Non-pigmented ciliary epithelial cell (primary cell): ENCODE measurements at regions not wholly inside any gene's neighbourhood (a gene's known extent, or its start where the extent isn't known, plus 50 kb on each side); places are given as distances from the start of the nearest gene placed in this dataset.

ENCODE experiments used
- DNase-seq: peaks from one replicate; pipeline ENCODE4 v3.0.0-alpha.2; 2010; ENCODE audit warnings: low read depth

DNA sequence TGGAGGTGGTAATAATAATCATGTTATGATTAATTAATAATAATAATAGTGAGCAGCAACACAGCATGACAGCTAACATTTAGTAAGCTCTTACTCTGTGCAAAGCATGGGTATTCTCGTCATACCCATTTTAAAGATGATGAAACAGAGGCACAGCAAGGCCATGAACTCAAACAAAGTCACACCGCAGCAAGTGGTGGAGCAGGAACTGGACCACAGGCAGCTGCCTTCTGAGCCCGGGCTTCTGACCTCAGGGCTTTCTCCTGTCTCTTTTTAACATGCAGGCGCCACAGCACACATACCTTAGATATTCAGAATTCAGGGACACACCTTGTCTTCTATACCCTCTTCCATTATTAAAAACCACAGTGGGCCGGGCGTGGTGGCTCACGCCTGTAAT lies 50.7 kb upstream of the SPATA12 start:
- no peak for DNase-seq

DNA sequence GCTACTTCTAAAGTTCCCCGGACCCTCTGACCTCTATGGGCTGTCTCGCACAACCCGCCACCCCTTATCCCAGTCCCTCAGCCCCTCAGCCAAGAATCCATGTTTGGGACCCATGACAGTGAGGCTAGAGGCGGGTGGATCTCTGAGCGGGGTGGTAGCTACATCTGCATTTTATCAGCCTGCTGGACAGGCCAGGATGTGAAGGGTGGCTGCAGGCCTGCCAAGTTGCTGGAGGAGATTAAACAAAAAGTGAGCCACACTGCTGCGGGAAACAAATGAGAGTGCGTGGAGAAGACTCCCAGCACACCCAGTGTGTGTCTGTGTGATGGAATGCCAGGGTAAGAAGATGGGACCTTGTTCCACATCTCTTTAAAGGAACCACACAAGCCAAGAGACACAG lies 51.1 kb upstream of the SPATA12 start:
- no peak for DNase-seq

DNA sequence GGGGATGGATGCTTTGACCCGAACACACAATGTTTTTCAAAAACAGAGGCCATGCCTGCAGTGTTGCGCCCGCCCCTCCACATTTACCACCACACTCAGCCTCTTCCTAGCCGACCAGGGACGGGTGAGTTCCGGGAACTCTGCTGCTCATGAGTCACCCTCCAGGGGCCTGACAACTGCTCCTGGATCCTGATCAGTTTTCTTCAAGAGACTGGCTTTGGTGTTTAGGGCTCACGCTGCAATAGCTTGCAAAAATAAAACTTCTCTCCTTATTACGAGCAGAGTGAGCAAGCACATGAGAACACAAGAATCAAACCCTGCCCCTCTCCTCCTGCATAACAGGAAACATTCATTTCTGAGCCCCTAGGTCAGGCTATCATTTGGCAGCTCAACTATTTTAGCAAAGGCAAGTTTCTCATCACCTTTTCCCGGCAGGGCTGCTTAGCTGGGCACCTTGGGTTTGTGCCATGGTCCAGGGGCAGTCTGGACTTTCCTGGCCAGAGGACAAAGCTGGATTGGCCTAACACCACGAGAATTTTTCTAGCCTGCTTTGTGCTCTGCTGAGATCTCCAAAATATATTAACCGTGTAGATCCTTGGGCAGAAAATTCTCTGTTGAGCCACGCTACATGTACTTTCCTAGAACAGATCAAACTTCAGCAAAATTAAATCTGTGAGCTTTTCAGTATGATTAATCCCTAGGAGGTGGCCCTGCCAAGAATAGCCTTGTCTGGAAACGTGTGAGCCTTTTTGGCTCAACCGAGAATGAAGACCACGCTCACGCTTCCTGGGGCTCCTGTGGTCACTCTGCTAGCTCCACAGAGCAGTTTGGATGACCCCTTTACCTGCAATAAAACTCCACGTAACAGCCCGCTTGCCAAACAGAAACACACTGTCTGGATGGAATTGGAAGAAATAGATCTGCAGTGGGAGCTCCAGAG lies 52.7 kb upstream of the SPATA12 start:
- DNase-seq: peak; percentile 55

DNA sequence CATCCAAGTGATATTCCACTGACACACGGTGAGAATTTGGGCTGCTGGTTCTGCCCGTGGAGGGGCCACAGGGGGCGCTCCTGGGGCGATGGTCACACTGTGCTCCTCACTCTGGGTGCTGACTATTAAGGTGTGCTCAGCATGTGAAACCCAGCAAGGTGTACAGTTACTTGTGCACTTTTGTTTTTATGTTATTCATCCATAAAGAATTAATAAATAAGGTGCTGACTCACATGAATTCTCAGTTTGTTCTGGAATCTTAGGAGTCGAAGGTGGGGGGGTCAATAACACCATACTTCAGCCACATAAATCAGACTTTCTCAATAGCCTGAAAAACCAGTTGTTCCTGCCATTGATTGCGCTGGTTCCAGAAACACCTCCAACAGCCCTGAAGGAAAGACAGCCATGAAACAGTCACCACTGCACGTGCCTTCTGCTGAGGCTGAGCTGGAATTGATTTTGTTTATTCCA lies 53.5 kb upstream of the SPATA12 start:
- no peak for DNase-seq

DNA sequence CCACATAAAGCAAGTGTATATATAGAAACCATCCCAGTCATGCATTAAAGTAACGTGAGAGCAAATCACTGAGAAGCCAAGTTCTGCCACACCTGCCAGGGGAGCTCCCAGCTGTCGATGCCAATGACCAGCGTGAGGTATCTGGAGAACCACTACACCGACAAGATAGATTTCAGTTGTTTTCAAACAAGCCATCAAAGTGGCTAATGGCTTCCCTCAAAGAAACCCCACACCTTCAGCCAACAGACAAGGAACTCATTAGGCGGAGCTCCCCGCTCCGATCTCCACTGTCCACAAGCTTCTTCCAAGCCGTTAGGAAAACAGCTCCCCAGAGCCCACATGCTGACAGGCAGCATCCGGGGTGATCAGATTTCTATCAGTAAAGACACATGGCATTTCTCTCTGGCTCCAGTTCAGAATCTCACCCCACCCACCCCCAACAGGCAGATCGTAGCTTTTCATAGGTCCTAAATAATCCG lies 54.2 kb upstream of the SPATA12 start:
- DNase-seq: no peak

DNA sequence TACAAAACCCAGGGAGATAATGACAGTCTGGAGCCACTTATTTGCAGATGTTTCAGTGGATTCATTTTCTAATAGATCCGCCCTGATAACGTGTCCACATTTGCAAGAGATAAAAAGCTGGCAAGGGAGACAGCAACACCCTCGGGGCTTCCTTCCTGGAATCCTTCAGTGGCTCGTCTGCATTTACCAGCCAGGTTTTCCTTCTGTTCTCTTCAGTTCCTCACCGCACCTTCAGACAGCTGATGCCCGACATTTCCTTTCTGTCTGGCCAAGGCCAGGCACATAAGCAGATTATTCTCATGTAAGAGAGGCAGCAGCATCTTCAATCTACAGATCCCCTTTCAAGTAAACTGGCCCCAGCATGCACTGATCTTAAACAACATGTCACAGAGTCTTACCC lies 56.2 kb upstream of the SPATA12 start:
- no peak for DNase-seq

DNA sequence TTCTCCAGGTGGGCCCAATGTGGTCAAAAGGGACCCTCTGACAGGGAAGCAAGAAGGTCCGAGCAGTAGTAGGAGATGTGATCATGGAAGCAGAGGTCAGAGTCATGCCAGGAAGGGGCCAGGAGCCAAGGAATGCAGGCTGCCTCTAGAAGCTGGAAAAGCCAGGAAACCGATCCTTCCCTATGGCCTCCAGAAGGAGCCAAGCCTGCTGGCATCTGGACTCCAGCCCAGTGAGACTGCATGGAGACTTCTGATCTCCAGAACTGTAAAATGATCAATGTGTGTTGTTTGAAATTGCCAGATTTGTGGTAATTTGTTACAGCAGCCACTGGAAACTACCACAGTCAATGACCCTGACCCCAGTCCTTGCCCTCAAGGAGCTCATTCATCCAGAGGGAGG lies 56.8 kb upstream of the SPATA12 start:
- DNase-seq: no peak

DNA sequence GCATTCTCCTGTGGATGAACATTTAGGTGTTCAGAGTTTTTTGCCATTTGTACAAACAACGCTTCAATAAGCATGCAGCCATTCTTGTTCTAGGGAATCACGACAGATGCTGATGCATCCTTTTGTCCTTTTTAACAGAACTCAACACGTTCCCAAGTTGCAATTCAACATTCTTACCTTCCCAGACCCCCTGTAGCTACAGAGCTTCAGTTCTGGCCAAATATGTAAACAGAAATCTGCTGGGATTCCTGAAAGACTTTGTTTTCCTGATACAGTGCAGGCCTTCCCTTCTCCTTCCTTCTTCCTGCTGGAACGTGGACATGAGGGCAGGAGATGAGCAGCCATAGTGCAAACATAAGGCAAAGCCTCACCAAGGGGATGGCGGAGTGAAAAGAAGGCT lies 59.1 kb upstream of the SPATA12 start:
- DNase-seq: no peak

DNA sequence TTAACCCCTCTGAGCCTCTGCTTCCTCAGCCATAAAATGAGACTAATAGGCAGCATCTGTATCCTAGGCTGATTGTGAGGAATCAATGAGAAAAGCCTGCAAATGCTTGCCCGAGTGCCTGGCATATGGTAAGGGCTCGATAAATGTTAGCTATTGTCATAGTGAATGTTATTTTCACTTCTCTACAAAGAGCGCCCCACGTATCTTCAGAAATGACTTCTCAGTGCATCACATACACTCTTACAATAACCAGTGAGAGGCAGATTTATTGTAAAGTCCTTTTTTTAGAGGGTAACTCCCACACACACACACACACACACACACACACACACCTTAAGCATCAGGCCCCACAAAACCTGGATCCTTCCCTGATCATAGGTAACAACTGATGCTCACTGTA lies 60.5 kb upstream of the SPATA12 start:
- no peak for DNase-seq

DNA sequence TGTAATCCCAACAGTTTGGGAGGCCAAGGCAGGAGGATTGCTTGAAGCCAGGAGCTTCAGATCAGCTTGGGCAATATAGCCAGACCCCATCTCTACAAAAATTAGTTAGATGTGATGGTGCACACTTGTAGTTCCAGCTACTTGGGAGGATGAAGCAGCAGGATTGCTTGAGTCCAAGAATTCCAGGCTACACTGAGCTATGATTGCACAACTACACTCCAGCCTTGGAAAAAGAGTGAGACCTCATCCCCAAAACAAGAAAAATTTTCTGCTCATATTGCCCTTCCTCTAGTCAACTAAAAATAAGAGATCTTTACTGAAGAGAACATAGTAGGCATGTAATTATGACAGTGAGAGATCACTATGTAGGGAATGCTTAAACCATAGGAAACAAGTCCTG lies 60.9 kb upstream of the SPATA12 start:
- no peak for DNase-seq

DNA sequence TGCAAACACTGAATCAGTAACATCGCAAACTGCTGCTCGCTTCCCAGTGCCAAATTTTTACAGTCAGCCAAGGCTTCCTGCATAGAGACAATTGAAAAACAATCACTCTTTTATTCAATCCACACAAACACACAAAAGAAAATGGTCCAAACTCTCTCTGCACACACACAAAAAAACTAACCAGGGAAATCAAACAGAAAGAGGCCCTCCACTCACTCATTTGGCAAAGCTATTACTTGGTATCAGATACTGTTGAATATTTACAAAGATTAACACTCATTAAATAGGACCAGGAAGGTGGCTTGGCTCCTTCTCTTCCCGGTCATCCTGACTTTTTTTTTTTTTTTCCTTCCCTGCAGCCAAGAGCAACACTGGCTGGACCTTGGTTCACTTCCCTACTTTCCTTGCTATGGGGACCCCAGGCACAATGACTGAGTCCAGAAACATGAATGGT lies 62.4 kb upstream of the SPATA12 start:
- DNase-seq: no peak

DNA sequence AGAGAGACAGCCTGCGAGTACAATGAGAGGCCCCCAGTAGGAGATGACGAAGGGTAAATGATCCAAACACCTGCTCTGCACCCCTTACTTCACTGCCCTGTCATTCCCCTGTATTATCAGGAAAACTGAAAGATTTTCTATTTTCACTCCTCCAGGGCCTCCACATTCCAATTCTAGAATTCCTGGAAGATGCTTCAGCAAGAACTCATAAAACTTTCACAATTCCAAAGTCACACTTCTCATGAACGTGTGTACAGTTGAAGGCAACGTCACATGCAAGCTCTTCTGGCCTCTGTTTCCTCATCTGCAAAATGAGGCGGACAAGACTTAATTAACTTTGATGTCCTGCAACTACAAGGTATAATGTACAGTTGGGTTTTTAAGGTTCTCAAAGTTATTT lies 62.8 kb upstream of the SPATA12 start:
- no peak for DNase-seq

DNA sequence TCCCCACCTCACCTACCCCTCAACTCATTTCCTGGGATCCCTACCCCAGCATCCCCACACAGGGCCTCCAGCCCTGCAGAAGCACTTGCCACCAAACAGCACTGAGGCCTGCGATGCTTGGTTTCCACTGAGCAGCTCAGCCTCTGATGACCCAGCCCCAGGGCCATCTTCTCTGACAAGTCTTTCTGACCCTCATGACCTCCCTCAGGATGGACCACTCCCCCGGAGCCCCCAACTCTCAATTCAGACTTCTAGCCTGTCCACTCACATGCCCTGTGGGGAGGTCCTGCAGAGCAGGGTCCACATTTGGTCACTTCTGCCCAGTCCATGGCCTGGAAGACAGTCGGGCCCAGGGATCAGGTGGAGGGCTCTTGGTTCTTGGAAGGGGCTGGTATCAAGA lies 63.4 kb upstream of the SPATA12 start:
- DNase-seq: no peak

DNA sequence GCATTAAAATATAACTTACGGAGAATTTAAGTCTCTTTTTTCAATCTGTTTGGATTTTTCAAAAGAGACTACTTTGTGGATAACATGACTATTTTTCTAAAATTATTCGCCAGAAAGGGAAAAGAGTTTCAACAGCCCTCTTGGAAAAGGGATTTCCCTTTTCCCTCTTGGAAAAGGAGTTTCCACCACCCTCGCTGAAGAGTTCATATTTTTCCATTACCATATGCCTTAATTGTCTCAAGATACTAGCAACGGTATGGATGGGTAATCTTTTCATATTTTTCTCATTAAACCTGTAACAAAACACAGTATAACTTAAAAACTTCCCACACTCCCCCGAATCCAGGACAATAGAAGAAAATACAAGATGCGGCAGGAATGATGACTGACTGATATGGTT lies 66.1 kb upstream of the SPATA12 start:
- no peak for DNase-seq

DNA sequence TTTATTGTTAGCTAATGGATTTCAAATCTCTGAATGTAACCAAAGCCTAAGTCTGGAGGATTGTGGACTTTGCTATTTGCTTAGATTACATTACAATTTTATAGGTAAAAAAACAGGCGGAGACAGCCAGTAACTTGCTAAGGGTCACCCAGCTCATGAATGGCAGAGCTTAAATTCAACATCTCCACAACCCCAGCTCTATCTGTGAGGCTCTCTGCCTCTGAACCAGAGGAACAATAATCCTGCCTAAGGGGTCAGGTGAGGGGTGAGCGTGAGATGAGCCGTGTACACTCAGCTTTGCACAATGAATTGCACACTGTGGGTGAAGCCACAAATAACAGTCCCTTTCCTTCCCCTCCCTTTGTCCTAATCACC lies 69.8 kb upstream of the SPATA12 start:
- no peak for DNase-seq

DNA sequence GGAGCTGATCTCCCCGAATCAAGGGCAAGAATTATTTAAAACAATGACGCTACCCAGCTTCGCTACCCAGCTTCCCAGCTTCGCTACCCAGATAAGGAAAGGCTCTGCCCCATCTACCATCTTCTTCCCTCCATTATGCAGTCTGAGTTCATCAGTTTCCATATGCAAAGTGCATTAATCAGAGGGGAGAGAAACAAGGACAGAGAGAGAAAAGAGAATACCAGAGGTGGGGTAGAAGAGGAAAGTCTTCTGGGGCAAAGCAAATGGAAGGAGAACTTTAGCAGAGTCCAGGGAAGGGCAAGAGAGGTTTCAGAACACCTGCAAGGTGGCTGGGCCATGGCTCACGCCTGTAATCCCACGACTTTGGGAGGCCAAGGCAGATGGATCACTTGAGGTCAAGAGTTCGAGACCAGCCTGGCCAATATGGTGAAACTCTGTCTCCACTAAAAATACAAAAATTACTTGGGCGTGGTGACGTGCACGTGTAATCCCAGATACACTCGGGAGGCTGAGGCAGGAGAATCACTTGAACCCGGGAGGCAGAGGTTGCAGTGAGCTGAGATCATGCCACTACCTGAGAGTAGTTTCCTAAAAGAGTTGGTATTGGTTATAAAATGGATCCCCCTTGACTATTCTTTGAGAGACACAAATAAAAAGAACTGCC lies 70.4 kb upstream of the SPATA12 start:
- DNase-seq: no peak

DNA sequence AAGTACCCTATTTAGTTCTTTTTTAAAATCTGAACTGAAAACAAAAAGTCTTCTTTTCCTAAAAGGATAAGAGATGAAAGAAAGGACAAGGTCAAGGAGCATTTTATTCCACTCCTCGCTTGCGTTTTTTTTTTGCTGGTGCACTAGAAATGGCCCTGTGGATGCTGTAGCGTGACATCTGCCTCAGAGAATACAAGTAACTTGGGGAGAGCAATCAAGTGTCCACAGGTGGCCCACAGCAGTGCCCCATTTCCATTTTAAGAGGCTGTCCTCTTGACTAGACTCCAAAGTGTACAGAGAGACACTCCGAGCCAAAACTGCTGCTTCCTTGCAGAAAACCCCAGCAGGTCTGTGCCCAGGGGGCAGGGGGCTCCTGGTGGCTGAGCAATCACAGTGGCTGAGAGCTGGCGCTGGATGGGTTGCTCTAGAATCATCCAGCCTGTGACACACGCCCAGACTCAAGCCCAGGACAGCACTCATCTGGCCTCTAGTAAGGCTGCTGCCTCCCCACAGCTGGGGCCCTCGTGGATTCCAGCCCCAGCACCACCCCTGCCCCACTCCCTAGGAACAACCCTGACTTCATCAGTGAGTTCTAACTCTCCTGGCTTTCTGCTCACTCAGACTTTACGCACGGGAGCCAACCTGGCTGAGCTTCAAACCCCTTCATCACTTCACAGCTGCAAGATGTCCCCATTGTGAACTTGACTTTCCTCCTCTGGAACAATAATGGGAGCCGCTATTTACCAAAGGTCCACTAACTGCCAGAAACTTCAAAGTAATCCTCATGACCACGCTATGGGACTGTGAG lies 71.1 kb upstream of the SPATA12 start:
- no peak for DNase-seq

DNA sequence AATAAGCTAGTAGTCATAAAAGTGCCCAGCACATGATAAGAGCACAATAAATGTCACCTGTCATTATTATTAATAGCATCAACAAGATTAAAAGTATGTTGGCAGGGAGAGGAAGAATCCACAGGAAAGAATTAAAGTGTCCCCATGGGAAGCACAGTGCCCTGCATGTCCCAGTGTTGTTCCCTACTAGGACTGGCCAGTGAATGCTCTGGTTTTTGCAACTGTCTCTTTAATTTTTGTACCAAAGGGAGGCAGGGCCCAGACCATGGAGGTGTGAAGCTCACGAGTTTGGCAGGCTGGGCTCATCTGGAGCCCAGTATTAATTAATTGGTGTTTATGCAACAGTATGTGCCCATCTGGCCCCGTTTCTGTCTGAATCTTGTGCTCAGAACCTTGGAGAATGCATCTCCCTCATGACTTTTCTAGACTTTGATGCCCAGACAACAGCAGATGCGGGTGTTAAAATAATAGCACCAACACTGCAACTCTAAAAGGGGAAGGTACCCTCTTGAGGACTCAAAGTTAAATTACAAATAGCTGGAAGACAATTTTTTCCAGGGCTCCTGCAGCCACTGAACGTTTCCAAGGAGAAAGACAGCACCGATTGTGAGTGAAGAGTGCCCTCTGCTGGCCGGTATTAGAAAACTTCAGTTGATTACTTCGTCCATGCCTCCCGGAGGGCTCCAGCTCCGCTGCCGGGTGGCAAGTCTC lies 71.9 kb upstream of the SPATA12 start:
- no peak for DNase-seq

DNA sequence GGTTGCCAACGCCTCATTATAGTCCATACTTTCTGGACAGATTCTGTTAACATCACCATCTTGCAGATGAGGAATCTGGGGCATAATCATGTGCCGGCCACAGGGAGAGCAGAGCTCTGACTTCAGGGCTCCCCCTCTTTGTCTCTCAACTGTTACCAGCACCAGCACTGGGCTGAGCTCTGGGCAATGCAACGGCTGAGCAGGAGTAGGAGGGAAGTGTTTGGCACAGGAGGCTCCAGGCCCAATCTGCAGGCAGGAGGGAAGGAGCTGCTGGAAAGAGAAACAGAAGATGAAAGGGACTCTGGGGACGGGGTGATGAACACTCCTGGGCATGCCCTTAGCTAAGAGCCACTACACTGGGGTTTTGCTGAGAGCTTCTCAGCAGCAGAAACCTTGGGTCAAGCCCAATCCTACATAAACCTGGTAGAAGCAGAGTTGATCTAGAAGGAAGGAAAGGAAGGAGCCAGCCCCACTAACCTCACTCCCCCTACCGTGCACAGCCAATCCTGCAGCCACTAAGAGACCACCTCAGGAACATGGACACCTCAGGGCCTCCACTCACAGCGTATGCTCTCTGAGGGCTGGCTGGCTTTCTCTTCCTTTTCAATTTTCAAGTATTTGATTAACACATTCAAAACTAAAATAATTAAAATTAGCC lies 73.1 kb upstream of the SPATA12 start:
- no peak for DNase-seq

DNA sequence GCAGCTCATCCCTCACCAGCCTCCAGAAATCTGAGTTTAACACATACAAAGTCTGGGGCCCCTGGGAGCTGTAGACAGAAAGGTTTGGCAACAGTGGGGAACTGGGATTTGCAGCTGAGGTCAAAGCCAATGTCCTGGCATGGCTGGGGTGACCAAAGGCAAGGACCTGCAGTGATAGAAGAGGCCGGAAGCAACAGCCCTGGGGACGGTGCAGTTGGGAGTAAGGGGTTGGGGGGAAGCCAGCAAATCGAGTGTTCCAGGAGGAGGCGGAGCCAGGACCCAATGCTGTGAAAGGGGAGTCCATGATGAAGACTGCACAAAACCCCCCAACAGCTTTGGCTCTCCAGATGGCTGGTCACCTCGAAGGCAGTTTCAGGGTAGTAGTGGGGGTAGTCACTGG lies 74.1 kb upstream of the SPATA12 start:
- no peak for DNase-seq

DNA sequence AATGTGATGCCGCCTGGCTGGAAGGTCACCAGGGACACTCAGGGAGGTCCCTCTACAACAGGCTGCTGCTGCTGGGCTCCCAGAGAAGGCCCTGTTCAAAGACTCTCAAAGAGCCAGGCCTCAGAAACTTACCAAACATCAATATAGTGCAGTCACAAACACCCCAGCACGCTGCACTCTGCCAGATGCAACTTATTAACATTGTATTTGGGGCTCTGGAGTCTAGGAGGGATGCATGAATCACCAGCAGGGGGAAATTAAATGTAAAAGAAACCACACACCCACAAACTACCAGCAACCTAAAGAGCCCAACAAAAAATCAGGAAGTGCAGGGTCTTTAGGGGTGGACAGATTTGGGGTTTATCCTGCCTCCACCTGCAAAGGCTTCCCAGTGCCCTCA lies 74.6 kb upstream of the SPATA12 start:
- no peak for DNase-seq
